ENCODE measurements at regions not wholly inside any gene's neighbourhood (a gene's known extent, or its start where the extent isn't known, plus 50 kb on each side); places are given as distances from the start of the nearest gene placed in this dataset.

DNA sequence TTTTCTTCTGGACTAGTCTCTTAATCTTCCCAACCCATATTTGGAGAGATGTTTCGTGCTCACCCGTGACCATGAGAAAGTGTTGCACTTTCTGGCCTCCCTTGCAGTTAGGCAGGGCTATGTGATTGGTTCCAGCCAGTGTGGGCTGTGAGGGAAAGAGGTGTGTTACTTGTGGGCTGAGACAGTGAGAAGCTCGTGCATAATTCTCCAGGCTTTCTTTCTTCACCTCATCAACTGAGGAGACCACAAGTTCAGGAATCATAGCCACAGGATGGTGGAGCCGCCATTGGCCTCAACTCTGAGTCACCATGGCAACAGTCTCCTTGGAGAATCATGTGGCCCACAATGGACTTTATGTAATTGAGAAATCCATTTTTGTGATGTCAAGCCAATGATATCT is 57.5 kb upstream of the FUCA2 start:
- Histone ChIP-seq H3K23me2 (ENCODE audit: low read depth, low read length) (no peaks in the 10 kb centered on the region), H3K23ac (ENCODE audit: insufficient read length) (no peak overlapping the region), H3K36me3 (ENCODE audit: control insufficient read depth in 2 of 4, insufficient read depth in 4 of 4, low read length in 3 of 4) (no peaks in the 10 kb centered on the region), H2BK20ac (ENCODE audit: low read length) (no peak overlapping the region), H3K79me1 (ENCODE audit: low read depth, low read length) (no peaks in the 10 kb centered on the region; the same call in 1 of the 2 replicates), H3K79me2 (ENCODE audit: control insufficient read depth in 1 of 2, insufficient read depth in 2 of 2, low read length in 2 of 2) (no peaks in the 10 kb centered on the region), H3K9ac (replicated peaks in 1 of 4; ENCODE audit: extremely low read depth in 1 of 4, low read depth in 3 of 4, low read length in 3 of 4) (no peak overlapping the region), H2BK15ac (ENCODE audit: low read length) (no peak overlapping the region), H2AK5ac (ENCODE audit: low read depth, low read length) (no peak overlapping the region), H4K8ac (ENCODE audit: extremely low read depth, insufficient read depth, low read length) (no peak overlapping the region), H3K27ac (ENCODE audit: low read depth, low read length) (no peak overlapping the region), H4K5ac (ENCODE audit: insufficient read length, low read depth, low read length) (no peak overlapping the region), H3K27me3 (replicated peaks in 1 of 4; ENCODE audit: control insufficient read depth in 3 of 4, extremely low read depth in 1 of 4, insufficient read depth in 3 of 4, low read length in 3 of 4) (no peaks in the 10 kb centered on the region), H3K9me3 (ENCODE audit: insufficient read depth in 2 of 2, low read depth in 1 of 2, low read length in 1 of 2) (peaks cover 3 to 7% of the 10 kb centered on the region in 2 experiments; a peak in 2 of 4 replicates), H3K56ac (replicated peaks; ENCODE audit: insufficient read length, low read depth, low read length) (no peak overlapping the region), H3K4me1 (replicated peaks in 1 of 4; ENCODE audit: control insufficient read depth in 3 of 4, insufficient read depth in 4 of 4, low read length in 3 of 4) (peaks cover 0 to 4% (median 0%) of the 10 kb centered on the region in 4 experiments; a peak in 1 of 7 replicates), H3K4ac (replicated peaks; ENCODE audit: insufficient read length, low read depth, low read length) (no peak overlapping the region), H3K14ac (ENCODE audit: insufficient read length) (no peak overlapping the region), H2BK12ac (ENCODE audit: low read depth, low read length) (no peak overlapping the region), H4K91ac (replicated peaks; ENCODE audit: insufficient read length, low read length) (peak overlapping the region; percentile 34), H3K4me2 (ENCODE audit: insufficient read depth in 1 of 2, low read depth in 2 of 2, low read length in 2 of 2) (no peak overlapping the region), H2AFZ (ENCODE audit: low read length) (no peak overlapping the region), H3K18ac (ENCODE audit: extremely low read depth, low read length) (no peak overlapping the region), H3K4me3 (ENCODE audit: extremely low read depth in 1 of 4, insufficient read depth in 2 of 4, low read depth in 3 of 4, low read length in 4 of 4) (no peak overlapping the region), H2BK120ac (replicated peaks; ENCODE audit: low read depth, low read length) (no peak overlapping the region), H2BK5ac (ENCODE audit: low read depth, low read length) (no peak overlapping the region), H4K20me1 (replicated peaks in 1 of 2; ENCODE audit: control insufficient read depth in 1 of 2, insufficient read depth in 2 of 2, low read length in 2 of 2) (no peaks in the 10 kb centered on the region)
- TF ChIP-seq CHD2 (IDR thresholded peaks at IDR 0.05; ENCODE audit: low read length): no peak
- no peak for TF ChIP-seq SP2 (IDR thresholded peaks at IDR 0.05; ENCODE audit: low read length)
- 89% methylated on average over 4 of the region's 4 CpGs; no CpG with 5 or more reads in 1 of the 2 experiments for WGBS, 2 experiments (ENCODE audit: extremely low coverage in 1 of 2, insufficient coverage in 1 of 2, insufficient read length in 1 of 2, insufficient replicate concordance in 2 of 2, low coverage in 1 of 2, low lambda C conversion rate in 2 of 2, missing lambda C conversion rate in 1 of 2)
- no peak for DNase-seq (ENCODE audit: low read depth in 1 of 2, low spot score in 2 of 2)
- no peak for FAIRE-seq
- ChIA-PET CTCF (ENCODE audit: partially characterized antibody) (interaction anchor here (1.0 to 2.1 kb wide), 8 partner anchors 9 to 391 kb away, joined by 3 to 14 read pairs (median 6); partner anchors contain the start of gene FUCA2), POLR2A (ENCODE audit: partially characterized antibody) (interaction anchor here (1.4 kb wide), 1 partner anchor 274 kb away, joined by 3 read pairs; the partner anchor contains the start of gene LTV1)

Data from H1 (cell line).